ENCODE measurements at regions not wholly inside any gene's neighbourhood (a gene's known extent, or its start where the extent isn't known, plus 50 kb on each side); places are given as distances from the start of the nearest gene placed in this dataset.

DNA sequence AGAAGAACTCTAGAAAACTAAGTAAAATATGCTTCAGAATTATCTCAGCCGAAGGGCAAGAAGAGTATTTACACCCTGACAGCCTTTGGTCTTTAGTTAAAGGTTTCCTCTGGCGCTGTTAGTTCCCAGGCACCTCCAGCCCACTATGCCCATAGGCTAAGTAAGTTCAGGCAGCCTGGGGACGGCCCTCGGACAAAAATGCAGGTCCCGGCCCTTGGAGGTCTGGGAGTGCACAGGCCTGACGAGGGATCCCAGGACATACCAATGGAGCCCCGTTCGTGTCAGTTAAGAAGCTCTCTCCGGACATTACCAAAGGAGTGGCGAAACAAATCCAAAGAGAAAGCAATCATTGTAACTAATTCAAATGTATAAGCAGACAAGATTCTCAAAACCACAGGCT is 311.8 kb downstream of the CD83 start:
- TF ChIP-seq SMC3 (conservative IDR thresholded peaks at IDR 0.05; ENCODE audit: poor library complexity) (no peak), EP300 (conservative IDR thresholded peaks at IDR 0.05; ENCODE audit: poor library complexity, severe bottlenecking) (no peak), POLR2AphosphoS5 (IDR thresholded peaks at IDR 0.05) (no peak), RAD21 (conservative IDR thresholded peaks at IDR 0.05) (no peak), MXI1 (conservative IDR thresholded peaks at IDR 0.05; ENCODE audit: poor library complexity, severe bottlenecking) (no peak), EZH2 (IDR thresholded peaks at IDR 0.05; ENCODE audit: borderline replicate concordance, insufficient read depth, low read length, poor library complexity, severe bottlenecking) (no peak)
- TF ChIP-seq, protein P1, sequence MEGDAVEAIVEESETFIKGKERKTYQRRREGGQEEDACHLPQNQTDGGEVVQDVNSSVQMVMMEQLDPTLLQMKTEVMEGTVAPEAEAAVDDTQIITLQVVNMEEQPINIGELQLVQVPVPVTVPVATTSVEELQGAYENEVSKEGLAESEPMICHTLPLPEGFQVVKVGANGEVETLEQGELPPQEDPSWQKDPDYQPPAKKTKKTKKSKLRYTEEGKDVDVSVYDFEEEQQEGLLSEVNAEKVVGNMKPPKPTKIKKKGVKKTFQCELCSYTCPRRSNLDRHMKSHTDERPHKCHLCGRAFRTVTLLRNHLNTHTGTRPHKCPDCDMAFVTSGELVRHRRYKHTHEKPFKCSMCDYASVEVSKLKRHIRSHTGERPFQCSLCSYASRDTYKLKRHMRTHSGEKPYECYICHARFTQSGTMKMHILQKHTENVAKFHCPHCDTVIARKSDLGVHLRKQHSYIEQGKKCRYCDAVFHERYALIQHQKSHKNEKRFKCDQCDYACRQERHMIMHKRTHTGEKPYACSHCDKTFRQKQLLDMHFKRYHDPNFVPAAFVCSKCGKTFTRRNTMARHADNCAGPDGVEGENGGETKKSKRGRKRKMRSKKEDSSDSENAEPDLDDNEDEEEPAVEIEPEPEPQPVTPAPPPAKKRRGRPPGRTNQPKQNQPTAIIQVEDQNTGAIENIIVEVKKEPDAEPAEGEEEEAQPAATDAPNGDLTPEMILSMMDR (IDR thresholded peaks at IDR 0.05; ENCODE audit: poor library complexity, severe bottlenecking) = no peak
